ENCODE measurements at regions not wholly inside any gene's neighbourhood (a gene's known extent, or its start where the extent isn't known, plus 50 kb on each side); places are given as distances from the start of the nearest gene placed in this dataset.

DNA sequence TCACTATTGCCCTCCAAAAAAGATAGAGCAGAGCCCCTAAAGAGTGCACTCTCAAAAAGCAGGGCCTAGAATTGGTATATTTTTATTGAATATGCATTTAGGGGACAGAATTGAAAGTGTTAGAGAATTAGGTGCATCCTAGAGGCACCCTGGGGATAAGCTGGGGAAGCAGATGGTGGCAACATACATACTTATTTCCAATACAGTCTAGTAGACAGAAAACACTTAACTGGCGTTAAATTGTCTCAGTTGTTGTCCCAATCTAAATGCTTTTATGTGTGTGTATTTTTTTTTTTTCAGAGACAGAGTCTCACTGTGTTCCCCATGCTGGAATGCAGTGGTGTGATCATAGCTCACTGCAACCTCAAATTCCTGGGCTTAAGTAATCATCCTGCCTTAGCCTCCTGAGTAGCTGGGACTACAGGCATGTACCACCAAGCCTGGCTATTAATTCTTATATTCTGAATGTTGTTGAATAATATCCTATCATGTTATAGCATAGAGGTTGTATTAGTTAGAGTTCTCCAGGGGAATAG, 481.8 kb downstream of the GRXCR1 start:
- no TSS peak for BruUV-seq (replicated peaks)
- no peaks in the 10 kb centered on the region for H3K27me3 Mint-ChIP-seq (ENCODE audit: insufficient read depth, unreplicated experiment)
- intact Hi-C loops (cut with micrococcal nuclease; ENCODE audit: unreplicated experiment): no loop called here
- H3K9me3 Mint-ChIP-seq (ENCODE audit: unreplicated experiment): no peaks in the 10 kb centered on the region
- no peaks in the 10 kb centered on the region for H3K4me1 ChIP-seq
- H3K27me3 ChIP-seq (replicated peaks; ENCODE audit: control insufficient read depth, insufficient read depth, low read length): no peaks in the 10 kb centered on the region
- CTCF ChIA-PET: no interaction called here
- no peaks in the 10 kb centered on the region for H3K36me3 Mint-ChIP-seq (ENCODE audit: insufficient read depth, unreplicated experiment)
- H3K4me3 ChIP-seq (ENCODE audit: low read depth, low read length): no peak overlapping the region
- H3K36me3 ChIP-seq (ENCODE audit: control insufficient read depth, insufficient read depth, low read length): no peaks in the 10 kb centered on the region
- no peak overlapping the region for H3K4me3 Mint-ChIP-seq (ENCODE audit: unreplicated experiment)
- no peak for TF ChIP-seq CTCF (IDR thresholded peaks at IDR 0.05; ENCODE audit: insufficient read depth in 1 of 2, low read depth in 1 of 2, low read length in 1 of 2, severe bottlenecking in 1 of 2, unreplicated experiment in 1 of 2)
- no peaks in the 10 kb centered on the region for H3K9me3 ChIP-seq
- no peak for DNase-seq
- no peak overlapping the region for H3K27ac Mint-ChIP-seq (ENCODE audit: unreplicated experiment)
- POLR2A ChIA-PET: no interaction called here
- no peaks in the 10 kb centered on the region for H3K4me1 Mint-ChIP-seq (ENCODE audit: low read depth, unreplicated experiment)

DNA sequence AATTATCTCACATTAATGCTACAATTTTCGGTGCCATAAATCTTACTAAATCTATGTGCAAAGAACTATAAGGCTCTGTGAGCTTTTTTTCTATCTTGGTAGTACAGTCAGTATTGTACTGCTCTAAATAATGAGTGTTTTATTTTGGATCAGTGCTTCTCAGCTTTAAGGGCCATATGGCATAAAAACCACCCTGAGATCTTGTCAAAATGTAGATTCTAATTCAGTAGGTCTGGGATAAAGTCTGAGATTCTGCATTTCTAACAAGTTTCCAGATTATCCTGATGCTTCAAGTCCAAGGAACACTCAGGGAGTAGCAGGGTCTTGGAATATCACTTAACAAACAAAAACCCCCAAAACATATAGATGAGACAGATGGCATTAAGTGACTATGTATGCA, 486.5 kb downstream of the GRXCR1 start:
- no peak overlapping the region for H3K27ac Mint-ChIP-seq (ENCODE audit: unreplicated experiment)
- CTCF ChIA-PET: no interaction called here
- no TSS peak for BruUV-seq (replicated peaks)
- no peaks in the 10 kb centered on the region for H3K4me1 Mint-ChIP-seq (ENCODE audit: low read depth, unreplicated experiment)
- POLR2A ChIA-PET: no interaction called here
- Histone ChIP-seq H3K36me3 (ENCODE audit: control insufficient read depth, insufficient read depth, low read length) (no peaks in the 10 kb centered on the region), H3K4me3 (ENCODE audit: low read depth, low read length) (no peak overlapping the region), H3K9me3 (no peaks in the 10 kb centered on the region), H3K4me1 (no peaks in the 10 kb centered on the region), H3K27me3 (replicated peaks; ENCODE audit: control insufficient read depth, insufficient read depth, low read length) (no peaks in the 10 kb centered on the region)
- no peaks in the 10 kb centered on the region for H3K36me3 Mint-ChIP-seq (ENCODE audit: insufficient read depth, unreplicated experiment)
- intact Hi-C loops (cut with micrococcal nuclease; ENCODE audit: unreplicated experiment): no loop called here
- TF ChIP-seq CTCF (IDR thresholded peaks at IDR 0.05; ENCODE audit: insufficient read depth in 1 of 2, low read depth in 1 of 2, low read length in 1 of 2, severe bottlenecking in 1 of 2, unreplicated experiment in 1 of 2): no peak
- no peaks in the 10 kb centered on the region for H3K9me3 Mint-ChIP-seq (ENCODE audit: unreplicated experiment)
- no peaks in the 10 kb centered on the region for H3K27me3 Mint-ChIP-seq (ENCODE audit: insufficient read depth, unreplicated experiment)
- DNase-seq: no peak
- no peak overlapping the region for H3K4me3 Mint-ChIP-seq (ENCODE audit: unreplicated experiment)

- H3K27me3 Mint-ChIP-seq (ENCODE audit: insufficient read depth, unreplicated experiment): no peaks in the 10 kb centered on the region
Measured at GRCh38 chr4:43380093-43380492, 487.6 kb downstream of the GRXCR1 start.

More at GRCh38 chr4:43380093-43380492, 487.6 kb downstream of the GRXCR1 start:
- intact Hi-C loops (cut with micrococcal nuclease; ENCODE audit: unreplicated experiment): no loop called here
- Mint-ChIP-seq H3K27ac (ENCODE audit: unreplicated experiment) (no peak overlapping the region), H3K36me3 (ENCODE audit: insufficient read depth, unreplicated experiment) (no peaks in the 10 kb centered on the region), H3K4me3 (ENCODE audit: unreplicated experiment) (no peak overlapping the region), H3K9me3 (ENCODE audit: unreplicated experiment) (no peaks in the 10 kb centered on the region), H3K4me1 (ENCODE audit: low read depth, unreplicated experiment) (no peaks in the 10 kb centered on the region)
- no peak overlapping the region for H3K4me3 ChIP-seq (ENCODE audit: low read depth, low read length)
- BruUV-seq (replicated peaks): no TSS peak
- no peaks in the 10 kb centered on the region for H3K27me3 ChIP-seq (replicated peaks; ENCODE audit: control insufficient read depth, insufficient read depth, low read length)
- H3K36me3 ChIP-seq (ENCODE audit: control insufficient read depth, insufficient read depth, low read length): no peaks in the 10 kb centered on the region
- no peaks in the 10 kb centered on the region for H3K9me3 ChIP-seq
- no peaks in the 10 kb centered on the region for H3K4me1 ChIP-seq
- no peak for TF ChIP-seq CTCF (IDR thresholded peaks at IDR 0.05; ENCODE audit: insufficient read depth in 1 of 2, low read depth in 1 of 2, low read length in 1 of 2, severe bottlenecking in 1 of 2, unreplicated experiment in 1 of 2)
- no peak for DNase-seq
- ChIA-PET POLR2A (no interaction called here), CTCF (no interaction called here)

Data from Caco-2 (cell line).